ENCODE measurements at regions not wholly inside any gene's neighbourhood (a gene's known extent, or its start where the extent isn't known, plus 50 kb on each side); places are given as distances from the start of the nearest gene placed in this dataset.

GRCh38 chr1:234994436-234995295, 134.0 kb downstream of the TOMM20 start:
- ATAC-seq, result no peak
- ChIA-PET POLR2A (no interaction called here), CTCF (no interaction called here)
- H3K4me1 ChIP-seq (ENCODE audit: control insufficient read depth, insufficient read depth, low read length), result peaks cover 47% of the 10 kb centered on the region
- H3K27ac ChIP-seq (ENCODE audit: low read length), result peak overlapping the region; percentile 82
- H3K4me3 ChIP-seq (ENCODE audit: low read depth in 2 of 2, low read length in 2 of 2), result no peak overlapping the region
- intact Hi-C loops (cut with micrococcal nuclease; ENCODE audit: unreplicated experiment) (no loop called here), in situ Hi-C loops (cut with HindIII; ENCODE audit: low pct_unique_long_range_greater_than_20kb, low sequenced_read_pairs) (loop anchor here (25.0 kb wide), 1 partner anchor 257 kb away; no protein-coding TSS in a partner anchor)
- DNase-seq (ENCODE audit: low read depth, low spot score), result no peak
- no peaks in the 10 kb centered on the region for H3K36me3 ChIP-seq (ENCODE audit: control insufficient read depth, insufficient read depth, low read length)
- no peaks in the 10 kb centered on the region for H3K9me3 ChIP-seq (ENCODE audit: control insufficient read depth, insufficient read depth, low read depth, low read length)
- BruUV-seq (replicated peaks), result no TSS peak
- H3K27me3 ChIP-seq (ENCODE audit: control insufficient read depth, insufficient read depth, low read length), result no peaks in the 10 kb centered on the region
- TF ChIP-seq CTCF (IDR thresholded peaks at IDR 0.05) (no peak), SIN3A (IDR thresholded peaks at IDR 0.05; ENCODE audit: borderline replicate concordance, insufficient read depth, low read depth, low read length) (no peak), TCF7L2 (IDR thresholded peaks at IDR 0.05; ENCODE audit: low read depth, low read length) (no peak), POLR2AphosphoS5 (IDR thresholded peaks at IDR 0.05; ENCODE audit: low read depth, low read length) (no peak), REST (IDR thresholded peaks at IDR 0.05; ENCODE audit: insufficient read depth in 1 of 2, low read depth in 2 of 2, low read length in 1 of 2) (no peak)

GRCh38 chr1:234992065-234992464, 136.6 kb downstream of the TOMM20 start:
- in situ Hi-C loops (cut with HindIII; ENCODE audit: low pct_unique_long_range_greater_than_20kb, low sequenced_read_pairs), result loop anchor here (25.0 kb wide), 1 partner anchor 255 kb away; no protein-coding TSS in a partner anchor
- H3K27ac ChIP-seq (ENCODE audit: low read length), result peak overlapping the region; percentile 100

More at GRCh38 chr1:234992065-234992464, 136.6 kb downstream of the TOMM20 start:
- intact Hi-C loops (cut with micrococcal nuclease; ENCODE audit: unreplicated experiment), result no loop called here
- no peaks in the 10 kb centered on the region for H3K36me3 ChIP-seq (ENCODE audit: control insufficient read depth, insufficient read depth, low read length)
- ChIA-PET CTCF (interaction anchor here (0.6 kb wide), 2 partner anchors 9 to 497 kb away, joined by 3 to 5 read pairs; no protein-coding TSS in a partner anchor), POLR2A (interaction anchor here (0.6 kb wide), 1 partner anchor 78 kb away, joined by 4 read pairs; no protein-coding TSS in a partner anchor)
- H3K9me3 ChIP-seq (ENCODE audit: control insufficient read depth, insufficient read depth, low read depth, low read length), result peaks cover 3% of the 10 kb centered on the region; the same call in 1 of the 2 replicates
- TF ChIP-seq SIN3A (IDR thresholded peaks at IDR 0.05; ENCODE audit: borderline replicate concordance, insufficient read depth, low read depth, low read length) (no peak), POLR2AphosphoS5 (IDR thresholded peaks at IDR 0.05; ENCODE audit: low read depth, low read length) (no peak), CTCF (IDR thresholded peaks at IDR 0.05) (no peak), REST (IDR thresholded peaks at IDR 0.05; ENCODE audit: insufficient read depth in 1 of 2, low read depth in 2 of 2, low read length in 1 of 2) (no peak), TCF7L2 (IDR thresholded peaks at IDR 0.05; ENCODE audit: low read depth, low read length) (no peak)
- no TSS peak for BruUV-seq (replicated peaks)
- no peaks in the 10 kb centered on the region for H3K27me3 ChIP-seq (ENCODE audit: control insufficient read depth, insufficient read depth, low read length)
- DNase-seq (ENCODE audit: low read depth, low spot score) (no peak), ATAC-seq (no peak)
- H3K4me1 ChIP-seq (ENCODE audit: control insufficient read depth, insufficient read depth, low read length), result peaks cover 39% of the 10 kb centered on the region
- H3K4me3 ChIP-seq (ENCODE audit: low read depth in 2 of 2, low read length in 2 of 2), result no peak overlapping the region

All from Panc1 (cell line).